ENCODE measurements at regions not wholly inside any gene's neighbourhood (a gene's known extent, or its start where the extent isn't known, plus 50 kb on each side); places are given as distances from the start of the nearest gene placed in this dataset.

DNA sequence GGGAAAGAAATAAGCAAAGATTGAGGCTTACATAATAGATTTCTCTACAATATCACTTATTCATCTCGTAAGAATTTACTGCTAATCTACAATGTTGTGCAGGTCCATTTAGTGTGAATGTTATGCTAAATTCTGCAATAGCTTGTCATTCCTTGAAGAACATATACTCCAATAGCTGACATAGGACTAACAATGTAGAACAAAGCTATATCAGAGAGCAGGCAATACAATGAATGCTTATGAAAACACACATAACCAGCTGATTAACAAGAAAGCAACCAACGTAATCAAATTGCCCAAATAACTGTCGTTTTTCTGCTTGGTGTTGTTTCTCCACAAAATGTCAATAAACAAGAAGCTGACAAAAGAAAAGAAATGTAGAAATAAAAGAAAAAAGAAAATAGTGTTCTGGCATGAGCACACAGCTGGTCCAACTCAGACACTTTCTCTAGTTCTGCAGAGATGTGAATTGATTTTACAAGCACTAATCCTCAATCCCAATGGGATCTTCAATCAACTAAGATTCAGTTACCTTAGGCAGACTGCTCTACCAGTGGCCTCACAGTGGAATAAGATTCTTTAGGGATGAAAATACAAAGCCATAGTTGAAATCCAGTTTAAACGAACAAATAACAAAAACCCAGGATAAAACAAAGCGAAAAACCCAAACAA, 1024.7 kb upstream of the PIK3C3 start:
- no peak for DNase-seq (ENCODE audit: low spot score)
- H3K4me3 Mint-ChIP-seq = no peak overlapping the region
- intact Hi-C loops (cut with micrococcal nuclease) = no loop called here
- no peaks in the 10 kb centered on the region for H3K4me1 Mint-ChIP-seq (ENCODE audit: low read depth)
- H3K27me3 Mint-ChIP-seq (ENCODE audit: insufficient read depth) = no peaks in the 10 kb centered on the region
- H3K9me3 Mint-ChIP-seq = no peaks in the 10 kb centered on the region
- H3K36me3 Mint-ChIP-seq (ENCODE audit: low read depth) = no peaks in the 10 kb centered on the region
- no peak overlapping the region for H3K27ac Mint-ChIP-seq

DNA sequence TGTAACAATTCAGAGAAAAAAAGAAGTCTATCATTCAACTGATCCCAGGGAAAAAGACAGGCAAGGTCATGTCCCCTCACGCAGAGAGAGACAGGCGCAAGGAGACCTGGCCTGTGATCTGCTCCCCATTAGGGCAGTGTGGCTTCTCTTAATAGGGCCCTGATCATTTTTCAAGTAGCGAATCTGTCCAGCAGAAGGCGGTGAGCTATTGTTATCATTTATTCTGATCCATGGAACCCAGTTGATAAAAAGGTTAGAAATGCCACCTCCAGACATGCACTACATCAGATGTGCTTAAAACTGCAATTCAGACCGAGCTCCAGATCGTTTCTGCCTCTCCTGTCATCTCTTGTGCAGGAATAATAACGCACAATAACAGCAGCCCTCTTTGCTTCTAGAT, 1025.6 kb upstream of the PIK3C3 start:
- Mint-ChIP-seq H3K36me3 (ENCODE audit: low read depth) (no peaks in the 10 kb centered on the region), H3K9me3 (peaks cover 5% of the 10 kb centered on the region), H3K4me1 (ENCODE audit: low read depth) (no peaks in the 10 kb centered on the region), H3K27me3 (ENCODE audit: insufficient read depth) (no peaks in the 10 kb centered on the region), H3K4me3 (no peak overlapping the region), H3K27ac (no peak overlapping the region)
- intact Hi-C loops (cut with micrococcal nuclease) = no loop called here
- no peak for DNase-seq (ENCODE audit: low spot score)

DNA sequence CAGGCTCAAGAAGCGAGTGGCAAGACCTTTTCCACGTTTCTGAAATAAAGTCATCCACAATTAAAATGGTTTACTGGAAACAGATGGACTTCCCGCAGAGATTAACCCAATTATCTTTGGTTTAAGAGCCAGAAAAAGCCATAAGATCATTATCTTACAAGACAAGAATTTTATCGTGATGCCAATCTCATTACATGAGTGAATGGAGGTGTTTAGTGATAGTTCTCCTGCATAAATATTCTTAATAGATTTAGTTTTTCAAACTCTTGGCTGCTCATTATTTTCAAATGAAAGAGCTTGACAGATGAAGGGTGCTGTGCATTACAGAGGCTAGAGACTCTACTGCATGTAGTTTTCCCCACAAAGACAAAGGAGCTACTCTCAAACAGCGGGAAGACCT, 1028.4 kb upstream of the PIK3C3 start:
- H3K27ac Mint-ChIP-seq = no peak overlapping the region
- DNase-seq (ENCODE audit: low spot score) = no peak
- H3K27me3 Mint-ChIP-seq (ENCODE audit: insufficient read depth) = no peaks in the 10 kb centered on the region
- intact Hi-C loops (cut with micrococcal nuclease) = no loop called here
- H3K4me3 Mint-ChIP-seq = no peak overlapping the region
- no peaks in the 10 kb centered on the region for H3K36me3 Mint-ChIP-seq (ENCODE audit: low read depth)
- H3K4me1 Mint-ChIP-seq (ENCODE audit: low read depth) = no peaks in the 10 kb centered on the region
- H3K9me3 Mint-ChIP-seq = peaks cover 14% of the 10 kb centered on the region

DNA sequence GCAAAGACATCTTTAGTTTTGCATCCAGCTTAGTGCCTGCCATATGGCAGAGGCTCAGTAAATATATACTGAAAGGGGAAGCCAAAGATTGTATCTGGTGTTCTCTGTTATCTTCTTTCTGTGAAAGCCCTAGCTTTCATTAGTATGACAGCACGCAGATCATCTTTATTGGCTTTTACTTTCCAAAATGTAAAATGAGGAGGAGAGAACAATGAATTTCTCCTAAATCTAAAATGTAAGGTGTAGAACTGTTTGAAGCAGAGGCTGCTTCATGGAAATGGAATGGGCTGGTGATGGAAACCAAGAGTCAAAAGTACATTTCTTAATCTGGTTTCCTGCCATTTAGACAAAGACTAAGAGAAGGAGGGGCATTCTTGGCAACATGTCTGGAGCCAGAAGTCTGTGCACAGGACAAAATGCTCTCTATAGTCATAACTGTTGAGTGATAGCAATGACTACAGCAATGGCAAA, 1029.9 kb upstream of the PIK3C3 start:
- no peak for DNase-seq (ENCODE audit: low spot score)
- Mint-ChIP-seq H3K27me3 (ENCODE audit: insufficient read depth) (no peaks in the 10 kb centered on the region), H3K4me1 (ENCODE audit: low read depth) (no peaks in the 10 kb centered on the region), H3K9me3 (peaks cover 20% of the 10 kb centered on the region), H3K36me3 (ENCODE audit: low read depth) (no peaks in the 10 kb centered on the region), H3K27ac (no peak overlapping the region), H3K4me3 (no peak overlapping the region)
- intact Hi-C loops (cut with micrococcal nuclease) = no loop called here

DNA sequence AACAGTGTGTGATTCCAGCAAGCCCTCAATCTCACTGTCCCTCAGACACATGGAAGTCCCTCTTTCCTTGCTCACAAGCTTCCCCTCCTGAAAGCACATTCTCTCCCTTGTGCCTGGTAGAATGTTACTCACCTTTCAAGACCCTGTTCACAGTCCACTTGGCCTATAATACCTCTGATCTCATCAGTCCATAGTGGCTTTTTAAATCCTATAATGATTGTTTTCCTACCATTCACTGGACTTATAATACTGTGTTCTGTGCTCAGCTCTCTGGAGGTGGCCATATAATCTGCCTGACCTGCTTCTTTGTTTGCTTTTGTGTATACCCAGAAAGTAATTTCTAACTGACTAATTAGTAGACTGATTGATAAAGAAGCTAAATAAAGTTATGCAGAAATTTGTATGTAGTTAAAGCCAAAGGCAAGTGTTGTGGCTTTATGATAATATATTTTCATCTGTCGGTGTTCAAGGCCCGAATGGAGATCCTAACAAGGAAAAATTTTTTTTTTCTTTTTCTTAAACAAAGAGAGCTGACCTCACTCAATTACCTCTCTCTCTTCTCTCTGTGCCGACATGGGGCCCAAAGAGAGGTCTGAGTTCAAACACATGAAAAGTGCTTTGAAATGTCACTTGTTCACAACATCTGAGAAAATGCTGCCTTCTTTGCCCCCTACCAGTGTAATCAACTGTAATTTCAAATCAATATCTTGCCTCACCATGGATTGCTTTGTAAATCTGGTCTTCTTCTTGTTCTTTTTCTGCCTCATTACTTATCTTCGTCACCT, 1033.0 kb upstream of the PIK3C3 start:
- intact Hi-C loops (cut with micrococcal nuclease) = no loop called here

DNA sequence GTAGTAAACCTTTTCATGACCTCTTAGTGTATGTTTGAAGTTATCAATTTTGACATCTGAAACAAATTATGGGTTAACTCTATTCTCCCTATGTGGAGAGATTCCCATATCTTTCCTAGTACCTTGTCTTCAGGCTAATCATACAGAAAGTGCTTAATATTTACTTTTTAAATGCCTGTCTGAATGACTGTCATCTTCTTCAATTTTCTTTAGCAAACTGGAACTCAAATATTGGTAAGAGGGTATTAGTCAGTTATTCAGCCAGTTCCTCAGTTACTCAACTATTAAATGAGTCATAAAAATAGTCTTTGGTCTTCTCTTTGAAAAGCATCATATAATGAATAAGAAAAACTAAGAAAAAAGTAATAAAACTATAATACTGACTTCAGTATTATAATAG, 1038.0 kb upstream of the PIK3C3 start:
- no peak for DNase-seq (ENCODE audit: low spot score)
- intact Hi-C loops (cut with micrococcal nuclease) = no loop called here

More for the DNA sequence above, 1033.0 kb upstream of the PIK3C3 start:
- no peak for DNase-seq (ENCODE audit: low spot score)
- Mint-ChIP-seq H3K4me1 (ENCODE audit: low read depth) (no peaks in the 10 kb centered on the region), H3K27me3 (ENCODE audit: insufficient read depth) (no peaks in the 10 kb centered on the region), H3K36me3 (ENCODE audit: low read depth) (no peaks in the 10 kb centered on the region), H3K9me3 (peaks cover 21% of the 10 kb centered on the region), H3K27ac (no peak overlapping the region), H3K4me3 (no peak overlapping the region)

DNA sequence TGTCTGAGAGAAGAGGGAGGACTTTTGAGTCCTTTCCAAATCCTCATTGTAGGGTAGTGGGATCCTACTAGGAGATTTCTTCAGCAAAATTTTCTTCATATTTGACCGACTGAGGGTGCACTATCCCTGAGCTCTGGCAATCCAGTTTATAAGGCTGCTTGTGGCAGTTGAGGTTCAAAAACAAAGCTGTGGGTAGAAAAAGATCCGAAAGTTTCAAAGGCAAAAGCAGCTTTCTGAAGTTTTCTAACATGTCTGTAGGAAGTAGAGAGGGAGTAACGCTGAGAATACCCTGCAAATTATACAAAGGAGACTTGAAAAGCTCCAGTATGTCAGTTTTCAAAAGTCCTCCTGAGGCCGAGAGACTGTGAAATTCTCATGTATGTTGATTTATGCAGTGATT, 1039.3 kb upstream of the PIK3C3 start:
- no peaks in the 10 kb centered on the region for H3K4me1 Mint-ChIP-seq (ENCODE audit: low read depth)
- no peak for DNase-seq (ENCODE audit: low spot score)
- intact Hi-C loops (cut with micrococcal nuclease) = no loop called here
- H3K4me3 Mint-ChIP-seq = no peak overlapping the region
- H3K9me3 Mint-ChIP-seq = peaks cover 10% of the 10 kb centered on the region
- no peaks in the 10 kb centered on the region for H3K36me3 Mint-ChIP-seq (ENCODE audit: low read depth)
- H3K27ac Mint-ChIP-seq = no peak overlapping the region
- H3K27me3 Mint-ChIP-seq (ENCODE audit: insufficient read depth) = no peaks in the 10 kb centered on the region

More for the DNA sequence above, 1038.0 kb upstream of the PIK3C3 start:
- no peaks in the 10 kb centered on the region for H3K4me1 Mint-ChIP-seq (ENCODE audit: low read depth)
- no peaks in the 10 kb centered on the region for H3K36me3 Mint-ChIP-seq (ENCODE audit: low read depth)
- H3K4me3 Mint-ChIP-seq = no peak overlapping the region
- H3K9me3 Mint-ChIP-seq = peaks cover 16% of the 10 kb centered on the region
- H3K27me3 Mint-ChIP-seq (ENCODE audit: insufficient read depth) = no peaks in the 10 kb centered on the region
- no peak overlapping the region for H3K27ac Mint-ChIP-seq

DNA sequence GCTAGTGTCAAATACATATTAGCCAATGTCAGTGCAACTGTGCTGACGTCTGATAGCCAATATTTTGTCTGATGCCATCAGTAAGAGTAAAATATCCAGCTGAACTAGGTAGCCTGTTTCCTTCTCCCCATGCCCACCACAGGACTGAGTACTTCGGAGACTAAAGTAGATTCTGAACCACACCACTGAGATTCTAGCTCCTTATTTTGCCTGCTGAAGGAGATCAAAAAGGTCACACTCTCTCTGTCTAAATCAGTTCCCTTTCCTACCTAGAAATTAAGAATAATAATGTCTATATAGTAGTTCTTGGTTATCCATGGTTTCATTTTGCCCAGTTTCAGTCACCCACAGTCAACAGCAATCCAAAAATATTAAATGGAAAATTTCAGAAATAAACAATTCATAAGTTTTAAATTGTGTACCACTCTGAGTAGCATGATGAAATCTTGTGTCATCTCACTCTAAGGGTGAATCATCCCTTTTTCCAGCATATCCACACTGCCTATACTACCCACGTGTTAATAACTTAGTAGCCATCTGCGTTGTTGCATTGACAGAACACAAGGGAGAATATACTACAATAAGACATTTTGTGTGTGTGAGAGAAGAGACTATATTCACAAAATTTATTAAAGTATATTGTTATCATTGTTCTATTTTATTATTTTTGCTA, 1043.3 kb upstream of the PIK3C3 start:
- peaks cover 5% of the 10 kb centered on the region for H3K9me3 Mint-ChIP-seq
- no peaks in the 10 kb centered on the region for H3K27me3 Mint-ChIP-seq (ENCODE audit: insufficient read depth)
- no peak overlapping the region for H3K4me3 Mint-ChIP-seq
- no peak overlapping the region for H3K27ac Mint-ChIP-seq
- no peaks in the 10 kb centered on the region for H3K36me3 Mint-ChIP-seq (ENCODE audit: low read depth)
- H3K4me1 Mint-ChIP-seq (ENCODE audit: low read depth) = no peaks in the 10 kb centered on the region
- intact Hi-C loops (cut with micrococcal nuclease) = no loop called here
- DNase-seq (ENCODE audit: low spot score) = no peak

DNA sequence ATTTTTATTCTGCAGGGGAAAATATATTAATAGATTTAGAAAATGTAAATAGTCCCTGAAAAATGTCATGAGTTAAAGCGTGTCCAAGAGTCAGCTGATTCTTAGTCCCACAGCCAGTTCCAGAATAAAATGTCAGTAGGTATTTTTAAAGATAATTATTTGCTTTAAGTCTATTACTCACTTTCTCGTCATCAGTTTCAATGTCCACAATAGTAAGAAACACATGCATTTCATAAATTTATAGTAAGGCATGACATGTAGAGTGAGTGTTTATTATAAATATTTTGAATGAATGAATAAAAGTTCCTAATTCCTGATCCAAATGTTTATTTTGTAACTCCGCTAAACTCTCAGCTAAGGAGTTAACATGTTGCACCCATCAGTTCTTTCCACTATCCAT, 1044.0 kb upstream of the PIK3C3 start:
- intact Hi-C loops (cut with micrococcal nuclease) = no loop called here
- Mint-ChIP-seq H3K27ac (no peak overlapping the region), H3K36me3 (ENCODE audit: low read depth) (no peaks in the 10 kb centered on the region)

DNA sequence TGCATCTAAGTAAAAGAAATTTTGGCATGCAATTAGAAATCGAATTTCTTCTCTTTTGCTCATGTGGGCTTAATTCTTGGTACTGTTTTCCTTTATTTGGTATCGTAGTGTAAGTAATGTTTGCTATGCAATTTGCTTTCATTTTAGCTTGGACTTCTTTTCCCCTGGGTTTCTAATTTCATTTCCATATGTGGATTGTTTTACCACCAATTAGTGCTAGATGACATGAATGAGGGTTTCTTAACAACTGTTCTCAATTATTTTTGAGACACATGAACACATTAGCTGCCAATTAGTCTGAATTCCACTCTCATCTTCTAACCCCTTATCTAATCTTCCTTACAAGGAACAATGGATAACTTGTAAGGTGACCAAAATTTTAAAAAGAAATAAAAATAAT, 1047.2 kb upstream of the PIK3C3 start:
- Mint-ChIP-seq H3K9me3 (no peaks in the 10 kb centered on the region), H3K4me3 (no peak overlapping the region), H3K36me3 (ENCODE audit: low read depth) (no peaks in the 10 kb centered on the region), H3K27ac (no peak overlapping the region), H3K4me1 (ENCODE audit: low read depth) (no peaks in the 10 kb centered on the region), H3K27me3 (ENCODE audit: insufficient read depth) (no peaks in the 10 kb centered on the region)
- no peak for DNase-seq (ENCODE audit: low spot score)
- intact Hi-C loops (cut with micrococcal nuclease) = no loop called here

More for the DNA sequence above, 1044.0 kb upstream of the PIK3C3 start:
- H3K4me1 Mint-ChIP-seq (ENCODE audit: low read depth) = no peaks in the 10 kb centered on the region
- DNase-seq (ENCODE audit: low spot score) = no peak
- no peaks in the 10 kb centered on the region for H3K27me3 Mint-ChIP-seq (ENCODE audit: insufficient read depth)
- H3K9me3 Mint-ChIP-seq = no peaks in the 10 kb centered on the region
- no peak overlapping the region for H3K4me3 Mint-ChIP-seq

DNA sequence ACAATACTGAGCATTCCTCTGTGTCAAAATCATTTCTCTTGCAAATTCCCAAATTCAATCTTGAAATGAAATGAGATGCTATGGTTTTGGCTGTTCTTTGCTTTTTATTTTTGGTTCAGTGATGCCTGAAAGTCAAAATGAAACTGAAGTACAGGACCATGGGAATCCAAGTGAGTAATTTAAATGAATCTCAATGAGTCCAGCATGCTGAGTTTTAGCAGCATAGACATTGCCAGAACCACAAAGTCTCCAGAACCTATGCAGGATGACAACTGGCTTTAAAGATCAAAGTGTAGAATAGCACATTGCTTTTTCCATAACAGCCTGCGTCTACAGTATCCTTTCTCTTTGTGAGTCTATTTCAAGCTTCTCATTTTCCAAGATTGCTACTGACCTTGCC, 1050.7 kb upstream of the PIK3C3 start:
- intact Hi-C loops (cut with micrococcal nuclease) = no loop called here
- Mint-ChIP-seq H3K27me3 (ENCODE audit: insufficient read depth) (no peaks in the 10 kb centered on the region), H3K36me3 (ENCODE audit: low read depth) (no peaks in the 10 kb centered on the region), H3K4me1 (ENCODE audit: low read depth) (no peaks in the 10 kb centered on the region), H3K27ac (no peak overlapping the region), H3K4me3 (no peak overlapping the region), H3K9me3 (peaks cover 5% of the 10 kb centered on the region)
- no peak for DNase-seq (ENCODE audit: low spot score)

DNA sequence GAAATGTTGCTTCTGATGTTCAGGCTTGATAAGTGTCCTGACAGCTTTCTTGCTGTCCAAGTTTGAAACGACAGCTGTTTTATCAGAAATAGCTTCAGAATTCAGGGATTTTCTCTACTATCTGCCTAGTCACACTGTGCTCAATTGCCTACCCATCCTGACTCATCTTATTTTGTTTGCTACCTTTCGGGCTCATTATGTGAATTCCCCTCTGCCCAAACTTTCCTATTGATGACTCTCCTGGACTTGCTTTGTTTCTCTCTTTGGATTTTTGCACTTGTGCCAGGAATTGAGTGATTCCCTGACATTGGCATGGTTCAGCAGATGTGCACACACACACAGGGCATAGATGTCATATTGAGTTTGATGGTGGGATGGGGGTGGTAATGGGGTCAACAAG, 1052.6 kb upstream of the PIK3C3 start:
- peaks cover 5% of the 10 kb centered on the region for H3K9me3 Mint-ChIP-seq
- no peak overlapping the region for H3K4me3 Mint-ChIP-seq
- intact Hi-C loops (cut with micrococcal nuclease) = no loop called here
- no peak overlapping the region for H3K27ac Mint-ChIP-seq
- no peak for DNase-seq (ENCODE audit: low spot score)
- no peaks in the 10 kb centered on the region for H3K27me3 Mint-ChIP-seq (ENCODE audit: insufficient read depth)
- no peaks in the 10 kb centered on the region for H3K36me3 Mint-ChIP-seq (ENCODE audit: low read depth)
- no peaks in the 10 kb centered on the region for H3K4me1 Mint-ChIP-seq (ENCODE audit: low read depth)

DNA sequence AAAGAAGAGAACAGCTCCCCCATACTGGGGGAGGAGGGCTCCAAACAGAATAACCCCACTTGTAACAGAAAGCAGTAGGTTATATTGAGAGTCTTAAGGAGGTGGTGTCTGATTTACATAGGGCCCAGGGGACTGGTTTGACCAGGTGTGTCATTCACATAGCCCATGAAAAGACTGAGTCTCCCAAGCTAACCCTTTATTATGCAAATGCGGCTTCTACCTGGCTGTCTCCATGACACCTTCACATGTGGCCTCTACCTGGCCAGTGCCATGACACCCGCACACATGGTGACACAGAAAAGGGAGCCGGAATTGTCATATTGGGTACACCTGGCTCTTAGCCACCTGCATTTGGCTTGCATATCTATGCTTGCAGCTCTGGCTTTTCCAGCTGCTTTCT, 1057.2 kb upstream of the PIK3C3 start:
- no peak overlapping the region for H3K27ac Mint-ChIP-seq
- H3K4me1 Mint-ChIP-seq (ENCODE audit: low read depth) = no peaks in the 10 kb centered on the region
- intact Hi-C loops (cut with micrococcal nuclease) = no loop called here
- H3K27me3 Mint-ChIP-seq (ENCODE audit: insufficient read depth) = no peaks in the 10 kb centered on the region
- no peaks in the 10 kb centered on the region for H3K36me3 Mint-ChIP-seq (ENCODE audit: low read depth)
- no peak overlapping the region for H3K4me3 Mint-ChIP-seq
- H3K9me3 Mint-ChIP-seq = peaks cover 8% of the 10 kb centered on the region
- no peak for DNase-seq (ENCODE audit: low spot score)

Data from activated T-helper 1 cell treated with anti-CD3 and anti-CD28 coated beads, Interleukin-12 subunit alpha, Interleukin-12 subunit beta, Interleukin-2, Interleukin-4 antibody, amounts not matched to agents 30 ng/mL and 10 ng/mL and 1 ng/mL, durations not matched to agents 14 hours and 24 hours and 36 hours (primary cell).